ENCODE measurements at regions not wholly inside any gene's neighbourhood (a gene's known extent, or its start where the extent isn't known, plus 50 kb on each side); places are given as distances from the start of the nearest gene placed in this dataset.

DNA sequence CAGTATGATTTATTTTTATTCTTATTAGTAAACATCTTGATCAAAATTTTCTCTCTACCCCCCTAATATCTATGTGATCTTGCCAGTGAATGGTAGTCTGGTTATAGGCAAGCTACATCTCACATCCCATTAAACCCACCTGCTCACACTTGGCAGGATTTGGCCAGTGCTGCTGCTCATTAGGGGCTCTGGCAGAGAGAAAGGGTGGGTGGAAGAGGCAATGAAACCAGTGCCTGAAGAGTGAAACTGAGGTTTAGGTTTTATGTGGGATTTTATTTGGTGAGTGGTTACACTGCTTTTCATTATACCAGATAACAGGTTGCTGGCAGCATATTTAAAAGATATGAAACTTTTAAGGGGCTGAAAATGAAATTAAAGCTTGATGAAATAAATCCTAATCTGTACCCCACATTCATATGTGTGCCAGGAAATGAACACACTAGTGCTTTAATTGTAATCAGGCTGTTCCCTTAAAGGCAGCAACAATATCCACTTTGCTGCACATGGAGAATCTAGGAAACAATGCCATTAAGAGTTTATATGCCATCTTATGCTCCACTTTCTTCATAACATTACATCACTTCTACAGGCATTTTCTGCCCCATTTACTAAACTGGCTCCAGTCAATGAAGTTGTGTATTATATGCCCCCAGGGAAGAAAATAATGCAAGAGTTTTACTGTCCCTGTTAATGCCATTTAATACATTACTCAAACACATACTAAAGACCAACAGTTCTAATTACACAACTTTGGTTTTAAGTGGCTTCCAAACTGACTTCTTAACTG, 688.7 kb downstream of the MECOM start:
- Histone ChIP-seq H3K9me3 (ENCODE audit: control insufficient read depth, low read length) (no peaks in the 10 kb centered on the region), H3K9ac (ENCODE audit: extremely low read depth, low read length, poor library complexity, severe bottlenecking) (no peak overlapping the region), H3K27me3 (ENCODE audit: control insufficient read depth, insufficient read depth, low read length, poor library complexity, severe bottlenecking) (no peaks in the 10 kb centered on the region), H3K4me1 (ENCODE audit: control insufficient read depth, insufficient read depth, low read length) (no peaks in the 10 kb centered on the region), H3K27ac (ENCODE audit: low read depth, low read length) (no peak overlapping the region), H3K36me3 (ENCODE audit: control insufficient read depth, insufficient read depth, low read length) (no peaks in the 10 kb centered on the region), H3K4me3 (ENCODE audit: low read length) (no peak overlapping the region)
- no peak overlapping the region for H3K4me3 Mint-ChIP-seq
- no peaks in the 10 kb centered on the region for H3K27me3 Mint-ChIP-seq (ENCODE audit: insufficient read depth)
- TF ChIP-seq, protein P1, sequence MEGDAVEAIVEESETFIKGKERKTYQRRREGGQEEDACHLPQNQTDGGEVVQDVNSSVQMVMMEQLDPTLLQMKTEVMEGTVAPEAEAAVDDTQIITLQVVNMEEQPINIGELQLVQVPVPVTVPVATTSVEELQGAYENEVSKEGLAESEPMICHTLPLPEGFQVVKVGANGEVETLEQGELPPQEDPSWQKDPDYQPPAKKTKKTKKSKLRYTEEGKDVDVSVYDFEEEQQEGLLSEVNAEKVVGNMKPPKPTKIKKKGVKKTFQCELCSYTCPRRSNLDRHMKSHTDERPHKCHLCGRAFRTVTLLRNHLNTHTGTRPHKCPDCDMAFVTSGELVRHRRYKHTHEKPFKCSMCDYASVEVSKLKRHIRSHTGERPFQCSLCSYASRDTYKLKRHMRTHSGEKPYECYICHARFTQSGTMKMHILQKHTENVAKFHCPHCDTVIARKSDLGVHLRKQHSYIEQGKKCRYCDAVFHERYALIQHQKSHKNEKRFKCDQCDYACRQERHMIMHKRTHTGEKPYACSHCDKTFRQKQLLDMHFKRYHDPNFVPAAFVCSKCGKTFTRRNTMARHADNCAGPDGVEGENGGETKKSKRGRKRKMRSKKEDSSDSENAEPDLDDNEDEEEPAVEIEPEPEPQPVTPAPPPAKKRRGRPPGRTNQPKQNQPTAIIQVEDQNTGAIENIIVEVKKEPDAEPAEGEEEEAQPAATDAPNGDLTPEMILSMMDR (conservative IDR thresholded peaks at IDR 0.05), result no peak
- no peak for DNase-seq
- no peaks in the 10 kb centered on the region for H3K9me3 Mint-ChIP-seq
- H3K4me1 Mint-ChIP-seq, result no peaks in the 10 kb centered on the region
- no peaks in the 10 kb centered on the region for H3K36me3 Mint-ChIP-seq (ENCODE audit: low read depth)
- no peak overlapping the region for H3K27ac Mint-ChIP-seq

DNA sequence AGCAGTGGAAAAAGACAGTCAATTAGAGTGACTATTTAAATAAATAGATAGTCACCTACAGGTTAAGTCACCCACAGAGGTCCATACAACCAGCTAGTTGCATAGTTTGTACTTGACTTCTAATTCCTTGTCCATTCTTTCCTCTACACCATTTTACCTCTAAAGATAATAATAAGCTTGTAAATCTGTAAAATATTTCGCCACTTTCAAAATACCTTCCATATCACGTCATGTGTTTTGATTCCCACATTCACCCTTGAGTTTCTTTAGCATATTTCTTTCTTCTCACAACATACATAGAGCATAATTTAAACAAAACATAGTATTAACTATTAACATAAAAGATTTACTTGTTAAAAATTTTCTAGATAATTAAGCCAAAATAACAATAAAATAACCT, 689.6 kb downstream of the MECOM start:
- Histone ChIP-seq H3K9me3 (ENCODE audit: control insufficient read depth, low read length) (no peaks in the 10 kb centered on the region), H3K36me3 (ENCODE audit: control insufficient read depth, insufficient read depth, low read length) (no peaks in the 10 kb centered on the region), H3K27ac (ENCODE audit: low read depth, low read length) (no peak overlapping the region), H3K27me3 (ENCODE audit: control insufficient read depth, insufficient read depth, low read length, poor library complexity, severe bottlenecking) (no peaks in the 10 kb centered on the region), H3K4me3 (ENCODE audit: low read length) (no peak overlapping the region), H3K9ac (ENCODE audit: extremely low read depth, low read length, poor library complexity, severe bottlenecking) (no peak overlapping the region), H3K4me1 (ENCODE audit: control insufficient read depth, insufficient read depth, low read length) (no peaks in the 10 kb centered on the region)
- TF ChIP-seq, protein P1 (conservative IDR thresholded peaks at IDR 0.05), result no peak
- WGBS, 2 experiments (ENCODE audit: insufficient coverage in 1 of 2, insufficient read length in 1 of 2), result 85 to 90% methylated on average over 2 of the region's 2 CpGs
- Mint-ChIP-seq H3K27ac (no peak overlapping the region), H3K9me3 (no peaks in the 10 kb centered on the region), H3K4me3 (no peak overlapping the region), H3K4me1 (no peaks in the 10 kb centered on the region), H3K36me3 (ENCODE audit: low read depth) (no peaks in the 10 kb centered on the region), H3K27me3 (ENCODE audit: insufficient read depth) (no peaks in the 10 kb centered on the region)
- no peak for DNase-seq

DNA sequence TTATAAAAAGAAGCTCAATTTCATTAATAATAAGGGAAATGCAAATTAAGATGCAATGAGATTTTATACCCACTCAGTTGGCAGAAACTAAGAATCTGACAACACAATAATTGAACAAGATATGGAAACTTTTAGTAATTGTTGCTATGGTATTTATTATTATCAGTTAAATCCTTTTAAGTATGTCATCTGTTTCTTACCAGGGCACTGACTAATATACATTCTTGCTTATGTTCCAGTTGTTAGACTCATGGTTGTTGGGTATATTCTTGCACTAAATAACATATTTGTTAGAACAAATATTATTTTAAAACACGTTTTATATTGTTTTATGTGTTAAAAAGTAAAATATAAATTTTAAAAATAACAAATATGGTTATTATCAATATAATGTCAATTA, 690.3 kb downstream of the MECOM start:
- Mint-ChIP-seq H3K9me3 (no peaks in the 10 kb centered on the region), H3K4me1 (no peaks in the 10 kb centered on the region), H3K36me3 (ENCODE audit: low read depth) (no peaks in the 10 kb centered on the region), H3K27ac (no peak overlapping the region), H3K4me3 (no peak overlapping the region), H3K27me3 (ENCODE audit: insufficient read depth) (no peaks in the 10 kb centered on the region)
- no peaks in the 10 kb centered on the region for H3K36me3 ChIP-seq (ENCODE audit: control insufficient read depth, insufficient read depth, low read length)
- H3K4me3 ChIP-seq (ENCODE audit: low read length), result no peak overlapping the region
- no peaks in the 10 kb centered on the region for H3K4me1 ChIP-seq (ENCODE audit: control insufficient read depth, insufficient read depth, low read length)
- H3K27me3 ChIP-seq (ENCODE audit: control insufficient read depth, insufficient read depth, low read length, poor library complexity, severe bottlenecking), result no peaks in the 10 kb centered on the region
- H3K27ac ChIP-seq (ENCODE audit: low read depth, low read length), result no peak overlapping the region
- no peak for DNase-seq
- no peak overlapping the region for H3K9ac ChIP-seq (ENCODE audit: extremely low read depth, low read length, poor library complexity, severe bottlenecking)
- no CpG with 5 or more reads among the region's 1 CpG for WGBS, 2 experiments (ENCODE audit: insufficient coverage in 1 of 2, insufficient read length in 1 of 2)
- no peaks in the 10 kb centered on the region for H3K9me3 ChIP-seq (ENCODE audit: control insufficient read depth, low read length)
- TF ChIP-seq, protein P1 (conservative IDR thresholded peaks at IDR 0.05), result no peak

Data from endodermal cell (in vitro differentiated cells).